MG63 (cell line): ENCODE measurements at regions not wholly inside any gene's neighbourhood (a gene's known extent, or its start where the extent isn't known, plus 50 kb on each side); places are given as distances from the start of the nearest gene placed in this dataset.
"Not testable (repeated sequence)": the region's sequence is repeated elsewhere in the genome, so short reads cannot be mapped to it uniquely, and the experiment has no call there.

ENCODE experiments used
- DNase-seq: peaks from one replicate; pipeline ENCODE4 v3.0.0-alpha.2; 2020
- H3K27me3 ChIP-seq: fragments of 250-450 bp; sonication (Bioruptor Pico); 2 replicates; pipeline ENCODE4 v1.5.1; 2020; ENCODE audit warnings: mild to moderate bottlenecking, moderate library complexity
- H3K36me3 ChIP-seq: fragments of 250-450 bp; sonication (Bioruptor Pico); 2 replicates; pipeline ENCODE4 v1.5.1; 2020; ENCODE audit warnings: mild to moderate bottlenecking, moderate library complexity
- H3K4me3 ChIP-seq: fragments of 250-450 bp; sonication (Bioruptor Pico); 2 replicates; pipeline ENCODE4 v1.5.1; 2020; ENCODE audit warnings: mild to moderate bottlenecking, moderate library complexity
- H3K9me3 ChIP-seq: fragments of 250-450 bp; sonication (Bioruptor Pico); 2 replicates; pipeline ENCODE4 v1.5.1; 2020; ENCODE audit warnings: mild to moderate bottlenecking, moderate library complexity

DNA sequence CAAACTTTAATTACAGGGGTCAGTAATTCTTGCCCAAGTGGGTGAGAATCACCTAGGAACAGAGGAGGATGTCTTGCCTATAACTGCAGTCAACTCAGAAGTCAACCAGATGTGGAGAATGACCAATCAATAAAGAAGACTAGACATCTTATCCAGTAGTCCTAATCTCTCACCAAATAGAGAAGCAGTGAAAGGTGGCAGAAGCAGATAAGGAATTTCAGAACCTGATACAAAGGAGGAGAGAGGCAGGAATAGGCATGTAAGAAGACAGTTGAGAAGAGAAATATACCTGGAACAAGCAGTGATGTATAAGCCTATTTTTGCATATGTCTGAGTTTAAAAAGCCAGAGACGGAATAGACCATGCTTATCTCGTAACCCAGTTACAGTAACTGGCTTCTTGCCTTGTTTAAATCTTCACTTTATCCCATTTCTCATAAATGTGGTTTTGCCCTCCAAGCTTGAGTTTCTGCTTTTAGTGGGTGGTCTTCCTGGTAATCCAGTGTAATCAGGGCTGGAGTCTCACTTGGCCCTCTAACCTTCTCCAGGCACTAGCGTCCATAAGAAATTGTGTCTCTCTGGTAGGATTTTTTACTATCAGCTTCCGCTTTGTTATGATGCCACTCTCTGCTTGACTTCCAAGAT is 401.0 kb downstream of the SUCLG1 start:
- no peaks in the 10 kb centered on the region for H3K27me3 ChIP-seq
- no peak overlapping the region for H3K4me3 ChIP-seq
- H3K36me3 ChIP-seq, result no peaks in the 10 kb centered on the region
- no peak for DNase-seq
- H3K9me3 ChIP-seq, result no peaks in the 10 kb centered on the region

DNA sequence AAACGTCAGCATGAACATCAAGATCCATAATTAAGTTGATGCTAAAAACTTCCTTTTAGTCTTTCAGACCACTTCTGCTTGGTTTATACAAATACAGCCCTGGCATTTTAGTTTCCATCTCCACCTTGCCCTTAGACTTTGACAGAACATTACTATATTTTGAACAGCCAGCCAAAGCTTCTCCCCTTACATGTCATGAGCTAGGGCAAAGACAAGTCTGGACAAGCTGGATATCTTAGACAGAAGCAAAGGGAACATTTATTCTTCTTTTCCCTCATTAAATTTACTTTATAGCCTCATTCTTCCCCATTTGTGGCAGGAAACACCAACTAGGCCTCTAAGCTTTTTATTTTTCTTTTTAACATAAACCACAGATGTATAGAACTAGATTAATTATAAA is 403.3 kb downstream of the SUCLG1 start:
- Histone ChIP-seq H3K9me3 (no peaks in the 10 kb centered on the region), H3K27me3 (no peaks in the 10 kb centered on the region), H3K4me3 (no peak overlapping the region), H3K36me3 (no peaks in the 10 kb centered on the region)
- DNase-seq, result no peak

DNA sequence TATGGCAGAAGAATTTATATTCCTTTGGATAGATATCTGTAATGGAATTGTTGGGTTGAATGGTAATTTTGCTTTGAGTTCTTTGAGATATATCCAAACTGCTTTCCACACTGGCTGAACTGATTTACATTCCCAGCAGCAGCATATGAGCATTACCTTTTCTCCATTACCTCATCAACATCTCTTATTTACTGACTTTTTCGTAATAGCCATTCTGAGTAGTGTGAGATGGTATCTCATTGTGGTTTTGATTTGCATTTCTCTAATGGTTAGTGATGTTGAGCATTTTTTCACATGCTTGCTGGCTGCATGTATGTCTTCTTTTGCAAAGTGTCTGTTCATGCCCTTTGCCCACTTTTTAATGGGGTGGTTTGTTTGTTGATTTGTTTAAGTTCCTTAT is 404.5 kb downstream of the SUCLG1 start:
- not testable (repeated sequence) for H3K36me3 ChIP-seq, H3K4me3 ChIP-seq, DNase-seq, H3K27me3 ChIP-seq, H3K9me3 ChIP-seq

DNA sequence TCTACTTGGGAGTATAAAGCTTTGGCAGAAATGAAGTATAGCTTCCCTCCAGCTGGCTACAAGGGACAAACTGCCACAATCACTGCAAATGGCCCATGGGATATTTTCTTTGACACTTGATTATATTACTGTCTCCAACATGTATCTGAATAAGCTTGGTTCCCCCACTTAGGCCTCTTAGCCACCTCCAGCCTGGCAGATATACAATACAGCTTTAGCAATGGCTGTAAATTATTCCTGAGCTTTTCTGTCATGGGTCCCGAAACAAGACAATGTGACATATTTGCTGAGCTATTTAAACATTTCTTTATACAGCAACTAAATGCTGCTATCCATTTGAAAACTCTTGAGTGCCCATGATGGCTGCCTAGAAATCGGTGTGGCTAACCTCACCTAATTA is 406.2 kb downstream of the SUCLG1 start:
- Histone ChIP-seq H3K9me3 (no peaks in the 10 kb centered on the region), H3K27me3 (no peaks in the 10 kb centered on the region)

DNA sequence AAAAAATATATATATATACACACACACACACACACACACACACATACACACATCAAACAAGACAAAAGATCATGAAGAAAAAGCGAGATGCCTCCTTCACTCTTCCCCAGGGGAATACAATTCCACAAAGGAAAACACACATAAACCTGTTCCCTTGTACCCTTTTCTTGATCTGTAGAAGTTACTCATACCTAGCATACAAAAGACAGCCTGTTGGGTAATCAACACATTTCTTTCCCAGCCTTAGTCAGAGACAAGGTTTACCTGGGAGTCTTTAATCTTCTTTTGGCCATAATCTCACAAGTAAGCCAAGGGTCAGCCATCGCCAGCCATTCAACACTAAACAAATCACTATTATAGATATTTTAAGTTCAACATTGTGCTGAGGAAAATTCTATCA is 407.0 kb downstream of the SUCLG1 start:
- Histone ChIP-seq H3K27me3 (no peaks in the 10 kb centered on the region), H3K36me3 (no peaks in the 10 kb centered on the region), H3K9me3 (no peaks in the 10 kb centered on the region), H3K4me3 (no peak overlapping the region)
- DNase-seq, result no peak

More for the DNA sequence above, 406.2 kb downstream of the SUCLG1 start:
- no peak for DNase-seq
- Histone ChIP-seq H3K4me3 (no peak overlapping the region), H3K36me3 (no peaks in the 10 kb centered on the region)

DNA sequence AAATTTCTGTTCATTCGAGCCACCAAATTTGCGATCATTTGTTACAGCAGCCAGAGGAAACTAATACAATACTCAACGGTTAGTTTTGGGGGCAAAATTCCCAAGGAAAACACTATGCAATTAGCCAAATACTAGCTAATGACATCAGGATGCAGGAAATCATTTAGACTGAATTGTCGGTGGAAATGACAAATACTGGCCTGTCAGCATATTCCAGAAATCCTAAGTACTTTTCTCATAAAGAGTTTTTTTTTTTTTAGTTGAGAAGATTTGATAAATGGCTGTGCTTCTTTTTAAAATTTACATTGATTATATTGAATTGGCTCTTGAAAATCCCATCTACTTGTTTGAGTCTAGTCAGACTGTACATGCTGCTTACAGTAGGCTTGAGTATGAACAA is 410.1 kb downstream of the SUCLG1 start:
- no peak for DNase-seq
- H3K27me3 ChIP-seq, result no peaks in the 10 kb centered on the region
- H3K4me3 ChIP-seq, result no peak overlapping the region
- no peaks in the 10 kb centered on the region for H3K9me3 ChIP-seq
- H3K36me3 ChIP-seq, result no peaks in the 10 kb centered on the region

DNA sequence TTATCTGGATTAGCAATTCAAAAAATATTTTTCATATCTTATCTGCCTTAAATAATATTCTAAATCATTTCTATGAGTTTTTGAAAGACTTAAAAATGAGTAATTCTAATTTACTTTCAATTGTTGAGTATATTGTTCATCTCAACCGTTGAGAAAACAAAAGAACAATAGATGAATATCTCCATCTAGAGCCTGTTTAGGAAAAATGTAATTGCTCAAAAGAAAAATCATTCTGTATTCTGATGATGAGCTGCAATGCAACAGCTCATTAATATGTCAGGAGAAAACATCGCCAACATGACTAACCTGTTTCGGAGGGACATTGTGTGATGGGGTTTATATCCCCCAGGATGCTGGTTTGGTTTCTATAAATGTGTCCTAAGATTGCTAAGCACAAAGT is 417.6 kb downstream of the SUCLG1 start:
- Histone ChIP-seq H3K9me3 (no peaks in the 10 kb centered on the region), H3K4me3 (no peak overlapping the region), H3K27me3 (no peaks in the 10 kb centered on the region; the same call in 1 of the 2 replicates), H3K36me3 (no peaks in the 10 kb centered on the region)
- no peak for DNase-seq

DNA sequence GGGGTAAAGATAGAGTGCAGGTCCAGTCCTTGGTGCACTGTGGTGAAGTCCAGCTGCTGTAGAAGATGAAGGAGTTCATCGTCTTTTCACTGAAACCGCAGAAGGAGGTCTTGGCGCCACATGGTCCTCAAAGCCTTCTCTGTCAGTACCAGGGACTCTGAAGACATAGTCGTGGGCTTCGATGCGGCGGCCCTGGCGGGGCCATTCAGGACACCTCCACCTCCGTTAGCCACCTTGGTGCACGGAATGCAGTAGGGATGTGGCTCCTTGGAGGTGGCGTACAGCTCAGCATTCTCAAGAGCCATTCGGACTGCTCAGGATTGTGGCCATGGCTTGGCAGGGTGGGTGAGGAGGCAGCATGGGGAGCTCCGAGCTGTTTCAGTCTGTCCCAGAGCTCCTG is 418.8 kb downstream of the SUCLG1 start:
- Histone ChIP-seq H3K36me3 (no peaks in the 10 kb centered on the region), H3K9me3 (no peaks in the 10 kb centered on the region), H3K27me3 (no peaks in the 10 kb centered on the region; the same call in 1 of the 2 replicates), H3K4me3 (no peak overlapping the region)
- no peak for DNase-seq

DNA sequence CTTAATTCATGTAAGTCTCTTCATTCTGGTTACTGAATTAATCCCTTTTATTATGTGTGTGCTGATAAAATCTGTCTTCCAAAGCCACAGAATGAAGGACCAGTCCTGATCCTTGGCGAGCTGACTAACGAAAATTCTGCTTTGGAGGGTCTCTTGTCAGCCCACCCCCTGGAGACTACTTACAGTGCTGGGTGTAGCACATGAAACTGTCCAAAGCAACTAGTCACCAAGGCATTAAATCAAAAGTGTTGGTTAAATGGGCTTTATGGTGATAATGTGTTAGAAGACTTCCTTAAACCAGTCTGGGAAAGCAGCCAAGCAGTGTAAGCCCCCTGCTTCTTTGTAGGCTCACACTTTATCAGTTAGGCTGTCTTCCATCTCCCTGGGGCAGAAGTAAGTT is 420.2 kb downstream of the SUCLG1 start:
- H3K9me3 ChIP-seq, result no peaks in the 10 kb centered on the region
- no peak overlapping the region for H3K4me3 ChIP-seq
- no peaks in the 10 kb centered on the region; the same call in 1 of the 2 replicates for H3K27me3 ChIP-seq
- no peaks in the 10 kb centered on the region for H3K36me3 ChIP-seq
- DNase-seq, result no peak

DNA sequence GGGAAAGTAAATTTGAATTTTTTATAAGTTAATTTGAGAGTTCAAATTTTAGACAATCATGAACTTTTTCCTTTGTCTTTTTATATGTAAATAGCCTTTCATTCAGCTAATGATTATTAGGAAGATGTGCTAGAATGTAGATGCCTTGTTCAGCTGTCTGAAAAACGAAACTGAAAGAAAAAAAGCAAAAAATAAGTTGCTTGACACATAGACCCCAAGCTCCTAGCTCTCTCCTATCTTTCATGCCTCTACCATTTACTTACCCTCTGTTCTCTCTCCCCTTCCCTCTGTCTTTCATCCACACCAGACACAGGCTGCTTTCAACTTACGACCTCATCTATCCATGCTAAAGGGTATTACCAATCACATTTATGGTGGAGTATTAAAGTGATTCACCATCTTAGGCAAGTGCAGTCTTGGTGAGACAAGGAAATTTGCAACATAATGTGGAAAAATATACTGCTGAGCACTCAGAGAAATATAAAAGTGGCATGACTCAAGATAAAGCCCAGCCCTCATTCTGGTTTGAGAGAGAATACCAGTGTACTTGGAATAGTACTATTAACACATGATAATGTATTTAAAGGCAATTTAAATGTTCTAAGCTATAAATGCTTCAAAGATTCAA is 425.6 kb downstream of the SUCLG1 start:
- H3K9me3 ChIP-seq, result no peaks in the 10 kb centered on the region

DNA sequence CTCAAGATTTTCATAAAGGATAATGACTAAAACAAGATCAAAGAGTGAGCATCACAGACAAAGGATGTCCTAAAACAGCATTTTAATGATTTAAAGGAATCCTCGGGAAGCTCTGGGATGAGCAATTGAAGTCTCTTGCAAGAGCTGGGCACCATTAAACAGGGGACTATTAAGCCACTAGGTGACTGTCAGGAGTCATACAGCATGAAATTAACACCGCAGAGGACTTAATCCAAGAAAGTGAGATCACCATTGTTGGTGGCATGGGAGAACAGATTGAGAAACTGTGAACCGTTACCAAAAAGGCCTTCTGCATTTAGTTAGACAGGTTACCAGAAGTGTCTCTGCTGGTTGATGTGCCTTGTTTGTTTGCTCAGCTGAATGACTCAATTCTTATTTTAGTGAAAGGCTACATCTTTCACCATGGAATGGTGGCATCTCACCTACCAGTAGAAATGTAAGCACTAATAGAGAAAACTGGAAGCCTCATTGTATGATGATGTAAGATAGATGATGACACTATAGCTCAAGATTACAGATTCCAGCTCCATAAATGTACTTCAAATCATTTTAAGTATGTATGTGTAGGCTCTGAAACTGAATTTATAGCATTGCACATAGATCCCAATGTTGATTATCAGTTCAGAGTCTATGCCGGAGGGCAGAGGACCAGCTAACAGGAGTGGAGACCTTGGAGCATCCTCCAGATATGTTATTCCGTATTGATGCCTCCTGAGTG is 427.6 kb downstream of the SUCLG1 start:
- Histone ChIP-seq H3K36me3 (no peaks in the 10 kb centered on the region), H3K27me3 (no peaks in the 10 kb centered on the region), H3K9me3 (no peaks in the 10 kb centered on the region), H3K4me3 (no peak overlapping the region)
- no peak for DNase-seq

More for the DNA sequence above, 425.6 kb downstream of the SUCLG1 start:
- no peaks in the 10 kb centered on the region for H3K36me3 ChIP-seq
- DNase-seq, result no peak
- H3K4me3 ChIP-seq, result no peak overlapping the region
- H3K27me3 ChIP-seq, result no peaks in the 10 kb centered on the region

DNA sequence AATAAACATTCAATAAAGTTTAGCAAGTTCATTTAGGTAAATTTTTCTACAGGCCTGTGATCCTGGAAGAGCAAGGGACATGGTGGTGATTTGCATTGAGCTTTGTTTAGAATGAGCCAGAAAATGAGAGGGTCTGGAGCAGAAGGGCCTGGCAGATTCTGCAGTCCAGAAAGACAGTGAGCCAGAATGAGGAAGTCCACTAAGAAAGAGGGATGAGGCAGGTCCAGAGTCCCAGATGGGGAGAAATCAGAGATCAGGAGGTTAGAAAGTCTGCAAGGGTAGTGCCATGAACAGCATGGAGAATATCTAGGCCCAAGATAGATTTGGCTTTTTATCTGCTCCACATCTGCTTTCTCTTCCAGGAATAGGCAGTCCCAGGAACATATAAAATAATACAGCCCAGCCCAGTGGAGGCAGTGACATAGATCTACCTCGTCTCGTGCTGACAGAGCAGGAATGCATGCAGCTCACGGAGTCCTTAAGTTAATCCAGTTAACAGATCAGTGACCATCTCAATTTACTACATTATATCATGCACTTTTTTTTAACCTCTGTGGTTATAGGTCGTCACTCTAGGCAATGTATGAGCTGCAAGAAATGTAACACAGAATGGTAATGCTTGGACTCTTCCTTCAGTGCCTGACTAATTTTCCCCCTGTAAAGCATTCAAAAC is 429.0 kb downstream of the SUCLG1 start:
- Histone ChIP-seq H3K9me3 (no peaks in the 10 kb centered on the region), H3K36me3 (no peaks in the 10 kb centered on the region), H3K27me3 (no peaks in the 10 kb centered on the region), H3K4me3 (no peak overlapping the region)
- DNase-seq, result no peak

DNA sequence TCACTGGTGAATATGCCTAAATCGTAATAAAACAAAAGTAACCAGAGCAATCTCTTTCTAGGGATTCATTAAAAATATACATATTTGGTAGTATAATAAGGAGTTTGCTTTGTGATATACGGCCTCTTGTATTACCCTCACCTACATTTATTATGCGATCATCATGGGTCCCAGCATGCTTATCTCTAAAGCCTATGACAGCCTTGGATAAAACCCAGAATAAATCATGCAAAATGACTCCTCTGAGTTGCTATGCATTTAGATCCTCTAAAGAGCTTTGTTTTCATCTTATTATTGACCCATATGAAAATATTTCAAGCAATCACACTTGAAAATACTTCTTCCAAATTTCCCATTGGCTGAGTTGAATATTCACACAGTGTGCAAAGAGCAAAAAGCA is 432.3 kb downstream of the SUCLG1 start:
- no peaks in the 10 kb centered on the region for H3K27me3 ChIP-seq
- H3K9me3 ChIP-seq, result no peaks in the 10 kb centered on the region
- no peaks in the 10 kb centered on the region for H3K36me3 ChIP-seq
- H3K4me3 ChIP-seq, result no peak overlapping the region
- DNase-seq, result no peak

DNA sequence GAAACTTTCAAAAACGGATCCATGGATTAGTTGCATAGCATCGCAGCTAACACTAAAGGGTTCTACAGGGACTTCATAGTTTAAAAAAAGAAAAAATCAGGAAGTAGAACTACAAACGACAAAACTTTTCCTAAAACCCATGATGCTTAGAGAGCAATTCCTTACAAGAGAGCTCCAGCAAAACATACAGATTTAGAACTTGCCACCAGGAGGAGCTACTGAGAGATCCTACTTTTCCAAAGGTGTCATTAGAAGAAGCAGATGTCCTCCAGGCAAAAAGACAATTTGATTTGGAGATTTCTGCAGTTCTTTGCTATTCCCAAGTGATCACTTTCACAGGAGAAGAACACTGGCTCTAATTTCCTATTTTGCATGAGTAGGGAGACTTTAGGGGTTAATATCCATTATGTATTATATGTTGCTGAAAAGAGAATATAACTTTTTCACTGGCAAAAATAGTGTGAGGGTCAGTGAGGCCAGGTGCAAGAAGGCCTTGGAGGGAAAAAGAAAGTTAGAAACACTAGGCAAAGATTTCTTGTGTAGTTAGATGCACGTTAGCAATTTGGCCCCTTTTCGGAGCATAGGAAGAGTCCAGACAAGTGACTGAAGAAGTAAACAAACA is 436.2 kb downstream of the SUCLG1 start:
- peak; percentile 4 for DNase-seq
- no peak overlapping the region for H3K4me3 ChIP-seq
- H3K36me3 ChIP-seq, result no peaks in the 10 kb centered on the region
- no peaks in the 10 kb centered on the region for H3K27me3 ChIP-seq
- H3K9me3 ChIP-seq, result no peaks in the 10 kb centered on the region

DNA sequence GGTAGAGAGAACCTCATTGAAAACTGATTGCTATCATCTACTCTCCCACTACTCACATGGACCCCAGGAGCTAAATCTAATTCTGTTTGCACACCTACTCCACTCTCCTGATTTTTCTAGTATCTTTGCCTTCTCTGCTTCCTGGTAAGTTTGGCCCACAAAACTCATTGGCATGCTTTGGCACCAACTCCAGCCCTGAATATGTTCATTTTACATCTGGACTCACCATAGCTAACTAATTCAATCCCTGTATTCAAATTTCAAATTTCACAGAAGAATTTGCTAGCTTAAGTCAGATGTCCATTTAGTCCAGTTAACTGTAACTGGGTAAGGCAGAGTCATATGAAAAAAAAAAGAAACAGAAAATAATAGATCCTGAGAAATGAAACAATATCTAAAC is 442.1 kb downstream of the SUCLG1 start:
- no peaks in the 10 kb centered on the region for H3K9me3 ChIP-seq

DNA sequence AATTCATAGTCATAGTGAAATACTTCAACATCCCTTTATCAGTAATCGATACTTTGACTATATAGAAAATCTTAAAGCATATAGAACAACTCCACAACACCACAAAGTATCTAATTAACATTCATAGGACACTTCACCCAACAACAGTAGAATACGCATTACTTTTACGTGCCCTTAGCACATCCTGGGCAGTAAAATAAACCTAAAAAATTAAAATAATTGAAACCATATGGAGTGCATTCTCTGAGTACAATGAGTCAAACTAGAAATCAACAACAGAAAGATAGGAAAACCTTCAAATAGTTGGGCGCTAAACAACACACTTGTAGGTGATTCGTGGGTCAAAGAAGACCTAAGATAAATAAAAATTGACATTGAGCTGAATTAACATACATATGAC is 442.9 kb downstream of the SUCLG1 start:
- Histone ChIP-seq H3K9me3 (no peaks in the 10 kb centered on the region), H3K4me3 (no peak overlapping the region), H3K36me3 (no peaks in the 10 kb centered on the region), H3K27me3 (no peaks in the 10 kb centered on the region)
- DNase-seq, result no peak

More for the DNA sequence above, 442.1 kb downstream of the SUCLG1 start:
- Histone ChIP-seq H3K27me3 (no peaks in the 10 kb centered on the region), H3K36me3 (no peaks in the 10 kb centered on the region), H3K4me3 (no peak overlapping the region)
- DNase-seq, result no peak

DNA sequence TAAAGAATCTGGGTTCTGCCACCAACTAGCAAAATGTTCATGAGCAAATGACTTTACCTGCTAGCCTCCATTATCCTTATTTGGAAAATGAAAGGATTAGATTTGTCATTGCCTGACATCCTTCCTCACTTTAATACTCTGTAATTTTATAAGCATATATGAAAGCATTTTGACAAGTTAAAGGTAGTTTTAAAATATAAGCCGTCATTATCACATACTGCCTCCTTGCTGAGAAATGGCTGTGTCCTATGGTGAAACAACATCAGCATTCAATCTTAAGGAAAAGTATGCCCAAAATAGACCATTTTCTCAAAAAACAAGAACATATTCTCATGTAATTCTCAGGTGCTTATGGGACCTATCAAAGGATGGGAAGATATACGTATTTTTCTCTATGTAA is 461.2 kb downstream of the SUCLG1 start:
- no peaks in the 10 kb centered on the region for H3K36me3 ChIP-seq
- no peaks in the 10 kb centered on the region for H3K27me3 ChIP-seq
- DNase-seq, result no peak
- H3K9me3 ChIP-seq, result no peaks in the 10 kb centered on the region
- no peak overlapping the region for H3K4me3 ChIP-seq
